ENCODE measurements at regions not wholly inside any gene's neighbourhood (a gene's known extent, or its start where the extent isn't known, plus 50 kb on each side); places are given as distances from the start of the nearest gene placed in this dataset.

DNA sequence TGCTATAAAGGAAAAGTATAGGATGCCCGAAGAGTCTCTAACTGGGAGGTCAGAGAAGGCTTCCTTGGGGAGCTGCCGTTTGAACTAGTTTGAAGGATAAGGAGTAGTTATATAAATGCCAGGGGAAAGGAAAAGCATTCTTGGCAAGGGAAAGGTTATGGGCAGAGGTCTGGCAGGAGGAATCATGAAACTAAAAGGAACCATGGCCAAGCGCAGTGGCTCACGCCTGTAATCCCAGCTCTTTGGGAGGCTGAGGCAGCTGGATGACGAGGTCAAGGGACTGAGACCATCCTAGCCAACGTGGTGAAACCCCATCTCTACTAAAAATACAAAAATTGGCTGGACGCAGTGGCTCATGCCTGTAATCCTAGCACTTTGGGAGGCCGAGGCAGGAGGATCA is 66.8 kb upstream of the EPCAM start:
- no peak for TF ChIP-seq CTCF (IDR thresholded peaks at IDR 0.05)
- TF ChIP-seq, protein P1, sequence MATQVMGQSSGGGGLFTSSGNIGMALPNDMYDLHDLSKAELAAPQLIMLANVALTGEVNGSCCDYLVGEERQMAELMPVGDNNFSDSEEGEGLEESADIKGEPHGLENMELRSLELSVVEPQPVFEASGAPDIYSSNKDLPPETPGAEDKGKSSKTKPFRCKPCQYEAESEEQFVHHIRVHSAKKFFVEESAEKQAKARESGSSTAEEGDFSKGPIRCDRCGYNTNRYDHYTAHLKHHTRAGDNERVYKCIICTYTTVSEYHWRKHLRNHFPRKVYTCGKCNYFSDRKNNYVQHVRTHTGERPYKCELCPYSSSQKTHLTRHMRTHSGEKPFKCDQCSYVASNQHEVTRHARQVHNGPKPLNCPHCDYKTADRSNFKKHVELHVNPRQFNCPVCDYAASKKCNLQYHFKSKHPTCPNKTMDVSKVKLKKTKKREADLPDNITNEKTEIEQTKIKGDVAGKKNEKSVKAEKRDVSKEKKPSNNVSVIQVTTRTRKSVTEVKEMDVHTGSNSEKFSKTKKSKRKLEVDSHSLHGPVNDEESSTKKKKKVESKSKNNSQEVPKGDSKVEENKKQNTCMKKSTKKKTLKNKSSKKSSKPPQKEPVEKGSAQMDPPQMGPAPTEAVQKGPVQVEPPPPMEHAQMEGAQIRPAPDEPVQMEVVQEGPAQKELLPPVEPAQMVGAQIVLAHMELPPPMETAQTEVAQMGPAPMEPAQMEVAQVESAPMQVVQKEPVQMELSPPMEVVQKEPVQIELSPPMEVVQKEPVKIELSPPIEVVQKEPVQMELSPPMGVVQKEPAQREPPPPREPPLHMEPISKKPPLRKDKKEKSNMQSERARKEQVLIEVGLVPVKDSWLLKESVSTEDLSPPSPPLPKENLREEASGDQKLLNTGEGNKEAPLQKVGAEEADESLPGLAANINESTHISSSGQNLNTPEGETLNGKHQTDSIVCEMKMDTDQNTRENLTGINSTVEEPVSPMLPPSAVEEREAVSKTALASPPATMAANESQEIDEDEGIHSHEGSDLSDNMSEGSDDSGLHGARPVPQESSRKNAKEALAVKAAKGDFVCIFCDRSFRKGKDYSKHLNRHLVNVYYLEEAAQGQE (IDR thresholded peaks at IDR 0.05; ENCODE audit: insufficient read depth in 1 of 2, low read depth in 2 of 2, low read length in 1 of 2), result no peak
- no peak for TF ChIP-seq POLR2AphosphoS5 (IDR thresholded peaks at IDR 0.05; ENCODE audit: low read depth, low read length)

All from Panc1 (cell line).